Activated naive CD4-positive, alpha-beta T cell treated with anti-CD3 and anti-CD28 coated beads for 36 hours (primary cell): ENCODE measurements at regions not wholly inside any gene's neighbourhood (a gene's known extent, or its start where the extent isn't known, plus 50 kb on each side); places are given as distances from the start of the nearest gene placed in this dataset.

Experiments used
- CTCF ChIA-PET: fragments of 350-600 bp; sonication (Branson Sonifier 250); formaldehyde crosslinking; loops from one replicate; lab custom pipeline; 2021; ENCODE audit warnings: antibody characterized with exemption; lab: Charles Lee
- DNase-seq: peaks from one replicate; pipeline ENCODE4 v3.0.0-alpha.2; 2020
- H3K27ac Mint-ChIP-seq: one replicate; pipeline ENCODE4 v1.8.0; 2021; ENCODE audit warnings: mild to moderate bottlenecking, mixed read lengths
- H3K27me3 Mint-ChIP-seq: one replicate; pipeline ENCODE4 v1.8.0; 2021; ENCODE audit warnings: low read depth, mixed read lengths
- H3K36me3 Mint-ChIP-seq: one replicate; pipeline ENCODE4 v1.8.0; 2021; ENCODE audit warnings: low read depth, mixed read lengths
- H3K4me1 Mint-ChIP-seq: one replicate; pipeline ENCODE4 v1.8.0; 2021; ENCODE audit warnings: low read depth, mixed read lengths
- H3K4me3 Mint-ChIP-seq: one replicate; pipeline ENCODE4 v1.8.0; 2021; ENCODE audit warnings: mild to moderate bottlenecking, moderate library complexity, mixed read lengths
- H3K9me3 Mint-ChIP-seq: one replicate; pipeline ENCODE4 v1.8.0; 2021; ENCODE audit warnings: mixed read lengths
- intact Hi-C: fragments of 100-400 bp; cut with micrococcal nuclease; formaldehyde crosslinking; loops from one replicate; pipeline ENCODE4 v1.15.1; 2023

DNA sequence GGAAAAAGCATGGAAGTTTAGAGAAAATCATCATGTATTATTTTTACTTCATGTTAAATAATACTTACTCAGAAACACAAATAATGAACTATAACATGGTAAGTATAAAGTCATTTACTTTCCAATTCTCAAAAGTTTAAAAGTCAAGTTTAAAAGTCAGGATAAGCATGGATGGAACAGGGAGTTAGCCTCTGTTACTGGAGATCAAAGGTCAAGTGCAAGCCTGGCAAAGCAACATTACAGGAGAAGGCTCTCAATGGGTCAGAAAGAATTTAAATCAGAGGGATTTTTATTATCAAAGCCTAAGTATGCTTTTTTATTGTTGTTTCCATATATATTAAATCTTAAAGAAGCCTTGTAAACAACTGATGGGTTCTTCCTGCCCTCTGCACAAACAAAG lies 505.4 kb downstream of the KCNA4 start:
- intact Hi-C loops, result no loop called here
- CTCF ChIA-PET, result no interaction called here
- Mint-ChIP-seq H3K27me3 (no peaks in the 10 kb centered on the region), H3K9me3 (peaks cover 6% of the 10 kb centered on the region), H3K4me1 (no peaks in the 10 kb centered on the region), H3K36me3 (no peaks in the 10 kb centered on the region), H3K27ac (no peak overlapping the region), H3K4me3 (no peak overlapping the region)
- no peak for DNase-seq

DNA sequence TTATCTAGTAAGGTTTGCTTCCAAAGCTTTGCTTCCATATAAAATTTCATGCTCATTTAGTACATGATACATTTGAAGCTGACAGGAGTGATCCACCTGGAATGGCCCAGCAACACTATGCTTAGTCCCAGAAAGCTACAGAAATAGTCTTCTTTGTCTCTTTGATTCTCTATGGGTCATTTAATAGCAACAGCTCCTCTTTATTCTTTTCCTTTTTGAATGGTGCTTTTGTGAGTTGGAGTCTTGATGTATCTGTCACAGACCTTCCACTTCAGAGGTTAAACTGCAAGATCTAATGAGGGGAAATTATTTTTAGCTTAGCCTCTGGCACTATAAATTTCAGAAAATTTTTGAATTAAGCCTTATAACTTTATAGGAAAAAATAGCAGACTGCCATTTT lies 509.5 kb downstream of the KCNA4 start:
- CTCF ChIA-PET, result interaction anchor here (0.6 kb wide), 1 partner anchor 448 kb away, joined by 3 read pairs; no protein-coding TSS in a partner anchor
- H3K36me3 Mint-ChIP-seq, result no peaks in the 10 kb centered on the region
- intact Hi-C loops, result no loop called here
- H3K9me3 Mint-ChIP-seq, result peaks cover 6% of the 10 kb centered on the region
- H3K4me1 Mint-ChIP-seq, result no peaks in the 10 kb centered on the region
- no peak for DNase-seq
- no peak overlapping the region for H3K27ac Mint-ChIP-seq
- no peaks in the 10 kb centered on the region for H3K27me3 Mint-ChIP-seq
- no peak overlapping the region for H3K4me3 Mint-ChIP-seq

DNA sequence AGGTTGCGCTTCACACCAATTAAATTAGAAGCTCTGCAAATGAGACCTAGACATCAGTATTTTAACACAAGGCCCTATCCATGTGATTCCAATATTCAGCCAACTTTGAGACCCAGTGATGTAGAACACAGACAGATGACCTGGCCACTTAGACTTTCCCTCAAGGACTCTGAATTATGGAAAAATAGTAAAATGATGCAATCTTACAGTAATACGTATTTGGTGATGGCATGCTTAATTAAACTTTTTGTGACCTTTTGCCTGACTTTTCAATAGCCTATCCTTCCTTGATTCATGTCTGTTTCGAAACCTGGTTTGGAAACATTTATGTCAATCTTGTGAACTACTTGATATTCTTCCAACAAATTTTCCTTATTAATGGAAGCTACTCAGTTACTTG lies 521.2 kb downstream of the KCNA4 start:
- Mint-ChIP-seq H3K9me3 (peaks cover 8% of the 10 kb centered on the region), H3K36me3 (no peaks in the 10 kb centered on the region), H3K27ac (no peak overlapping the region), H3K4me1 (no peaks in the 10 kb centered on the region), H3K4me3 (no peak overlapping the region), H3K27me3 (no peaks in the 10 kb centered on the region)
- CTCF ChIA-PET, result interaction anchor here (0.5 kb wide), 1 partner anchor 1932 kb away, joined by 3 read pairs; no protein-coding TSS in a partner anchor
- intact Hi-C loops, result no loop called here
- no peak for DNase-seq

DNA sequence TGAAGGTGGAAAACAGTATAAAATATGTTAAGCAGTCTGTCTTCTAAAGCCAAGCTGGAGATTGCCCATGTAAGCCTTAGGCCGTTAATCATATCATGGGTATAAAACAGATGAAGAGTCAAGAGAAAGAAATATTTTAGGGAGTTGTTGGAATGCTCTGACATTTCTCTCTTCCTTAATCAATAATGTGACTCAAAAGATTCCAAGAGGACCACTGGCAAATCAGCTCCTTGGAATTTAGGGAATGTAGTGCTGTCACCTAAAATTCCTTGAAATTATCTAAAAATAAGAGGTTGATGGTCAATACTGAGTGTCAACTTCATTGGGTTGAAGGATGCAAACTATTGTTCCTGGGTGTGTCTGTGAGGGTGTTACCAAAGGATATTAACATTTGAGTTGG lies 525.9 kb downstream of the KCNA4 start:
- Mint-ChIP-seq H3K4me3 (no peak overlapping the region), H3K27ac (no peak overlapping the region), H3K27me3 (no peaks in the 10 kb centered on the region), H3K36me3 (no peaks in the 10 kb centered on the region), H3K9me3 (peaks cover 10% of the 10 kb centered on the region), H3K4me1 (no peaks in the 10 kb centered on the region)
- no peak for DNase-seq
- intact Hi-C loops, result no loop called here
- CTCF ChIA-PET, result interaction anchor here (0.8 kb wide), 1 partner anchor 10 kb away, joined by 3 read pairs; no protein-coding TSS in a partner anchor

DNA sequence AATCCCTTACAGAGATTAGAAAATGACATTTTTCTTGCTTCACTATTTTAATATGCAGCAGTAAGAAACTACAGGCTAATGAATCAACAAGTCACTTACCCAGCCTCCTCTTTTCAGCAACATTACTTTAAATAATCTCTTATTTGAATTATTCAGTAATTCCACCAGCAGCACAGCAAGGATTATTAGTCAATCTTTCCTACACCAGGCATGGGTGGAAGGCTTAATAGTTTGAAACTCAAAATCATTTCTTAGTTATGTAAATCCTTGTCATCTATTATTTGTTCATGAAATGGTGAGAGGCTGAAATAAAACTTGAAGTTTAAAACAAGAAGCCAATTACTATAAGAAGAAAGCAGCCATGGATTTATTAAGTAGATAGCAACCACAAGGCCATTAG lies 530.5 kb downstream of the KCNA4 start:
- no peak for DNase-seq
- Mint-ChIP-seq H3K27me3 (no peaks in the 10 kb centered on the region), H3K4me1 (no peaks in the 10 kb centered on the region), H3K9me3 (peaks cover 8% of the 10 kb centered on the region), H3K27ac (no peak overlapping the region), H3K4me3 (no peak overlapping the region), H3K36me3 (no peaks in the 10 kb centered on the region)
- CTCF ChIA-PET, result no interaction called here
- intact Hi-C loops, result no loop called here

DNA sequence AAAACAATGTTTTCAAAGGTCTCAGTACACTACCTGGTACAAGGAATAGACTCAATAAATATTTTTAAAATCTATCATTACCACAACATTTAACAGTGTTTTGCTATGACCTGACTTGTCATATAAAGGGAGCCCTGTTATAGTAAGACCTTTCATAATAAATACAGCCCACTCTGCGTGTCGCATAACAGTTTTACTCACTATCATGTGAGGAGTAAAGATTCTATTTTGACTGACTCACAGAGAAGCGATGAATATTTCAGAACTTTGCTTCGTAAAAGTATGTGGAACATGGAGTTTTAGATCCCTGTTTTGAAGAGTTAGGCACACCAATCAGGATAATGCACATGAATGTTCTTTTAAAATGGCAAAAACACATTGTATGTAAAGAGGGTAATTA lies 531.2 kb downstream of the KCNA4 start:
- H3K9me3 Mint-ChIP-seq, result peaks cover 8% of the 10 kb centered on the region
- no peak overlapping the region for H3K27ac Mint-ChIP-seq
- DNase-seq, result no peak
- intact Hi-C loops, result no loop called here
- no peaks in the 10 kb centered on the region for H3K27me3 Mint-ChIP-seq
- H3K4me3 Mint-ChIP-seq, result no peak overlapping the region
- no peaks in the 10 kb centered on the region for H3K4me1 Mint-ChIP-seq
- CTCF ChIA-PET, result no interaction called here
- no peaks in the 10 kb centered on the region for H3K36me3 Mint-ChIP-seq

DNA sequence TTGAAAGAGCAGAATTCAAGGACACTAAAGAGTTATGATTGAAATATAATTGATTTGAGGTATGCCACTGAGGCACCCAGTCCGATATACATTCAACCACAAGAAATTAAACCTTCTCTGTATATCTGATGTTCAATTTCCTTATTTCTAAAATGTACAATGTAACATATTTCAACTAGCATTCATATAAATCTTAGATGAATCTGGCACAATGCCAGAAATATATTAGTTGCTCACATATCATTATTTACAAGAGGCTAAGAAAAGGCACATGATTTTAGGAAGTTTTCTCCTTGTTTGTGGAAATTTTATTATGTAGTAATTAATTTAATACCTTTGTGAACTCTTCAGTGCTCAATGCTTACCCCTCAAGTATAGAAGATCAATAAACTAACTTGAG lies 532.3 kb downstream of the KCNA4 start:
- Mint-ChIP-seq H3K27me3 (no peaks in the 10 kb centered on the region), H3K27ac (no peak overlapping the region), H3K36me3 (no peaks in the 10 kb centered on the region), H3K4me3 (no peak overlapping the region), H3K4me1 (no peaks in the 10 kb centered on the region), H3K9me3 (peaks cover 6% of the 10 kb centered on the region)
- DNase-seq, result no peak
- intact Hi-C loops, result no loop called here
- CTCF ChIA-PET, result no interaction called here

DNA sequence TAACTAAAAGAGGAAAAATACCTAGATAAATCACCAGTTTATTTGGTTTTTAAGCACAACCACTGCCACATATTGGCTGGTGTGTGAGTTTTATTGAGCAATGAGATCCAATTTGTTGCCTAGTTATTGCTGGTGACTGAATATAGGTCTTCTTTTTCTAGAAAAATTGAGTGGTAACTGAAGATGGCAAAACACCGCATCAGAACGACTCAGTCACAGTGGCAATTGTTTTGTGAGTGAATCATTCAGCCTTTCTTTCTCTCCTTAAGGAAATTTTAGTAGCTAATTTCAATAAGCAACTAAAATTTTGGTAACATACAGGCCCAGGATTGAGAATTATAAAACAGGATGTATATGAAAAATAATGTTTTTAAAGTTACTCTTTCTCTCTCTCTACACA lies 533.0 kb downstream of the KCNA4 start:
- no peak overlapping the region for H3K4me3 Mint-ChIP-seq
- no peak for DNase-seq
- CTCF ChIA-PET, result no interaction called here

DNA sequence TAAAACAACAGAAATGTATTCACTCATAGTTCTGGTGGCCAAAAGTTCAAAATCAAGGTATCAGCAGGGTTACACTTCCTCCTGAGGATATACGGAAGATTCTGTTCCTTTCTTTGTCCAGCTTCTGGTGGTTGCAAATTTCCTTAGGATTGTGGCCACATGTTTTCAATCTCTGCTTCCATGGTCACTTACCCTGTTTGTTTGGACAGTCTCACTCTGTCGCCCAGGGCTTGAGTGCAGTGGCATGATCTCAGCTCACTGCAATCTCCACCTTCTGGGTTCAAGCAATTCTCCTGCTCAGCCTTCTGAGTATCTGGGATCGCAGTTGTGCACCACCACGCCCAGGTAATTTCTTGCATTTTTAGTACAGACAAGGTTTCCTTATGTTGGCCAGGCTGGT lies 534.3 kb downstream of the KCNA4 start:
- CTCF ChIA-PET, result no interaction called here

More for the DNA sequence above, 533.0 kb downstream of the KCNA4 start:
- intact Hi-C loops, result no loop called here
- Mint-ChIP-seq H3K27ac (no peak overlapping the region), H3K9me3 (peaks cover 5% of the 10 kb centered on the region), H3K36me3 (no peaks in the 10 kb centered on the region), H3K27me3 (no peaks in the 10 kb centered on the region), H3K4me1 (no peaks in the 10 kb centered on the region)

DNA sequence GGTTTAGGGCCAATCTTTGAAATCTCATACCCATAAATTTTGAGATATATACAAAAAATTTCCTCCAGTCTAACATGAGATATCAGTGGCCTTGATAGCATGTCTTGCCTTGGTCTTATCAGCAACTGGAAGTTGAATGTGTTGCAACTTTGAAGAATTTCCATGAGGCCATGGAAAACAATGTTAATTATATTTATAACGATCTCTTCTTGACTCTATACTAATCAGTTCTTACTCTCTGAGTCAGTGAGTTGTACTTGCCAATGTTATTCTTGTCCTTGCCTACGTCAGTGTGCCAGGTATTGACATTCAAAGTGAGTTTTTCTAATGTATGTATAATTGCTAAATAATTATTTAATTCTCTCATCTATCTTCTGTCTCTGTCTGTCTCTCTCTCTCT lies 535.1 kb downstream of the KCNA4 start:
- intact Hi-C loops, result no loop called here
- CTCF ChIA-PET, result no interaction called here
- Mint-ChIP-seq H3K9me3 (peaks cover 5% of the 10 kb centered on the region), H3K4me1 (no peaks in the 10 kb centered on the region), H3K4me3 (no peak overlapping the region), H3K27ac (no peak overlapping the region), H3K27me3 (no peaks in the 10 kb centered on the region), H3K36me3 (no peaks in the 10 kb centered on the region)
- no peak for DNase-seq

More for the DNA sequence above, 534.3 kb downstream of the KCNA4 start:
- H3K36me3 Mint-ChIP-seq, result no peaks in the 10 kb centered on the region
- peaks cover 5% of the 10 kb centered on the region for H3K9me3 Mint-ChIP-seq
- H3K27ac Mint-ChIP-seq, result no peak overlapping the region
- H3K4me1 Mint-ChIP-seq, result no peaks in the 10 kb centered on the region
- no peaks in the 10 kb centered on the region for H3K27me3 Mint-ChIP-seq
- no peak for DNase-seq
- no peak overlapping the region for H3K4me3 Mint-ChIP-seq
- intact Hi-C loops, result no loop called here

DNA sequence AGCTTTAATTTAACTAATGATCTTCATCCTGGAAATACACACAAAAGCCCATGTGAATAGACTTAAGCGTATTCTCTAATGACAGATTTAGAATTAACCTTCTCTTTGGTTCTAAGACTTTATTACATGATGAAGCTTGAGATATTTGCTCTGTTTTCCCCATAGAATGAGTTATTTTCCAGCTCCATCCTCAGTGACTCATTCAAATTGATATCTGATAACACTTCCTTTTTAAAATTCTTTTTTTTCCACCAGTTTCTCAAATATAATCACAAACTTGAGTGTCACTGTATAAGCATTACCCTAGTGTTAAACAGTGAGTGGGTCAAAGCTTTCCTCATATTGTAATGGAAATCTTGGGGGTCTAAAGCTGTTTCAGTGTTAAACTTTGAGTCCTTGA lies 535.8 kb downstream of the KCNA4 start:
- intact Hi-C loops, result no loop called here
- no peak for DNase-seq
- no peaks in the 10 kb centered on the region for H3K36me3 Mint-ChIP-seq

DNA sequence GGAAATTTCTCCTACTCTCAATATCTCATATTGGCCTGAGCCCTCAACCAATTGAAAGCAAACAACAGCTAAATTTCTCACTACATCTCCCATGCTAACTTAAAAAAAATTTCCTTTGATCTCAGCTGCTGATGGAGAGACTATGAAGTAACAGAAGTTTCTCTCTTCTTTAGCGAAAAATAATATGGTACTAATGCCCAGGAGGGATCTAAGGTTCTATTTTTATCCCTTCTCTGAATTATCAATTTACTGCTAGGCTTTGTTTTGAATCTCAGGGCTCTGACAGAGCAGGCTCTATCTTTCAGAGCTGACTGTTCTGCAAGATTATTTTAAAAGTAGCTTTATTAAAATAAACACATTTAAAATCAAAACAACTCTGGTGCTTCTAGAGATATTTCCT lies 558.6 kb downstream of the KCNA4 start:
- Mint-ChIP-seq H3K27ac (no peak overlapping the region), H3K4me1 (no peaks in the 10 kb centered on the region), H3K9me3 (peaks cover 7% of the 10 kb centered on the region), H3K4me3 (no peak overlapping the region), H3K27me3 (no peaks in the 10 kb centered on the region), H3K36me3 (no peaks in the 10 kb centered on the region)
- intact Hi-C loops, result no loop called here
- CTCF ChIA-PET, result no interaction called here
- no peak for DNase-seq

More for the DNA sequence above, 535.8 kb downstream of the KCNA4 start:
- Mint-ChIP-seq H3K9me3 (peaks cover 5% of the 10 kb centered on the region), H3K27me3 (no peaks in the 10 kb centered on the region), H3K27ac (no peak overlapping the region), H3K4me1 (no peaks in the 10 kb centered on the region), H3K4me3 (no peak overlapping the region)
- CTCF ChIA-PET, result interaction anchor here (0.5 kb wide), 1 partner anchor 10 kb away, joined by 3 read pairs; no protein-coding TSS in a partner anchor

DNA sequence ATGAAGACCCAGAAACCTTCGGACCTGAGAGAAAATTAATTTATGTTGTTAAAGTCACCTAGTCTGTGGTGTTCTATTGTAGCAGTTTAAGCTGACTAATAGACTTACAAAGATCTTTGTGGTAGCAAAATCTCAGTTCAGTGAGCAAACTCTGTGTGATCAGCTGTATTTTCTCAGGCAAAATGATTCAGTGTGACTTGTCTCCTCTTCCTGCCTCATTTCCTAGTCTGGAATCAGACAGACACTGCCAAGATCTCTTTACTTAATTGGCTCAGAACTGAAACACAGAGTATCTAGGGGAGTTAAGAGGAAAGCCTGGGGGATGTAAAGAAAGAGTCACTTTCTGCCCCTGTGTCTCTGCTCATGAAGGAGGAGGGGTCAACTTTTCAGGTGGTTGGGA lies 564.7 kb downstream of the KCNA4 start:
- no peak overlapping the region for H3K4me3 Mint-ChIP-seq
- H3K36me3 Mint-ChIP-seq, result no peaks in the 10 kb centered on the region
- no peaks in the 10 kb centered on the region for H3K27me3 Mint-ChIP-seq
- no peak for DNase-seq
- no peak overlapping the region for H3K27ac Mint-ChIP-seq
- H3K9me3 Mint-ChIP-seq, result peaks cover 3% of the 10 kb centered on the region
- intact Hi-C loops, result no loop called here
- CTCF ChIA-PET, result no interaction called here
- no peaks in the 10 kb centered on the region for H3K4me1 Mint-ChIP-seq
